K562 (cell line): ENCODE measurements at regions not wholly inside any gene's neighbourhood (a gene's known extent, or its start where the extent isn't known, plus 50 kb on each side); places are given as distances from the start of the nearest gene placed in this dataset.

Source experiments
- ATAC-seq: fragments of 200-7000 bp; cut with Tn5 transposase; 3 replicates; pipeline ENCODE4 v1.9.1; 2020; ENCODE audit warnings: moderate library complexity
- BruUV-seq: library from RNA; stranded (reverse); fragments of 400-500 nt; replicated peaks from 2 replicates; lab custom pipeline; 2021; lab: Mats Ljungman, UMichigan
- CTCF ChIA-PET: fragments of 300-600 bp; formaldehyde crosslinking; extraction: SDS; loops from one replicate; lab custom pipeline; 2021; ENCODE audit warnings: low intra/inter-chr PET ratio; lab: Yijun Ruan, JAX
- POLR2A ChIA-PET: fragments of 300-600, 350-650 bp; sonication (Branson Sonifier 250); formaldehyde crosslinking; extraction: SDS; loops from one replicate; lab custom pipeline; 2021; ENCODE audit warnings: antibody characterized with exemption, inconsistent platforms; lab: Yijun Ruan, JAX
- DNase-seq, 4 experiments: peaks; one replicate each; pipeline versions ENCODE4 v3.0.0 to v3.0.0-alpha.2; 2011 to 2018; ENCODE audit warnings: low spot score in 3 of 4, mixed read lengths in 3 of 4; ENCODE audit errors: extremely low read depth in 1 of 4
- FAIRE-seq: peaks from 2 replicates; lab custom pipeline; 2011; peaks lifted over from hg19 to GRCh38; lab: Jason Lieb, UNC
- H2AFZ ChIP-seq: 2 replicates; pipeline ENCODE4 v1.6.0; 2011; ENCODE audit warnings: low read depth, low read length, control low read depth, inconsistent platforms
- H3K27ac ChIP-seq: fragments of 200-600 bp; 3 replicates; pipeline ENCODE4 v1.8.0; 2011; ENCODE audit warnings: low read depth, mild to moderate bottlenecking, control low read depth, inconsistent platforms, low read length, moderate library complexity, mixed read lengths; ENCODE audit errors: extremely low read depth
- H3K27me3 ChIP-seq, 2 experiments: fragments of 300-600 bp in 1 of 2; 2 replicates in 1 of 2; 3 replicates in 1 of 2; pipeline versions ENCODE4 v1.6.0 to v1.8.0; 2011; ENCODE audit warnings: inconsistent platforms in 2 of 2, low read length in 2 of 2, mild to moderate bottlenecking in 1 of 2, mixed read lengths in 1 of 2, moderate library complexity in 1 of 2; ENCODE audit not compliant: control insufficient read depth in 2 of 2, insufficient read depth in 2 of 2
- H3K36me3 ChIP-seq: fragments of 300-600 bp; 3 replicates; pipeline ENCODE4 v1.8.0; 2011; ENCODE audit warnings: mild to moderate bottlenecking, low read length, inconsistent platforms; ENCODE audit not compliant: control insufficient read depth, insufficient read depth
- H3K4me1 ChIP-seq, 2 experiments: fragments of 200-600 bp in 1 of 2; replicated peaks in 1 of 2; 2 replicates in 1 of 2; 3 replicates in 1 of 2; pipeline versions ENCODE4 v1.5.1 to v1.8.0; 2011; ENCODE audit warnings: inconsistent platforms in 2 of 2, low read length in 2 of 2, mild to moderate bottlenecking in 1 of 2, mixed read lengths in 1 of 2, moderate library complexity in 1 of 2; ENCODE audit not compliant: control insufficient read depth in 2 of 2, insufficient read depth in 2 of 2
- H3K4me2 ChIP-seq: 2 replicates; pipeline ENCODE4 v1.6.1; 2011; ENCODE audit warnings: low read length, control low read depth, inconsistent platforms, mixed read lengths; ENCODE audit not compliant: insufficient read depth
- H3K4me3 ChIP-seq: fragments of 200-600 bp; sonication (generic), shearing (Covaris generic); 2 replicates; pipeline ENCODE4 v1.5.1; 2016; ENCODE audit warnings: control low read depth, inconsistent platforms
- H3K79me2 ChIP-seq: fragments of 200-600 bp; 3 replicates; pipeline ENCODE4 v1.8.0; 2011; ENCODE audit warnings: low read length, inconsistent platforms; ENCODE audit not compliant: control insufficient read depth, insufficient read depth
- H3K9ac ChIP-seq, 2 experiments: 2 replicates each; pipeline versions ENCODE4 v1.6.0 to v1.6.1; 2011; ENCODE audit warnings: low read depth in 2 of 2, low read length in 2 of 2, control low read depth in 1 of 2, inconsistent platforms in 1 of 2, mild to moderate bottlenecking in 1 of 2, mixed read lengths in 1 of 2; ENCODE audit not compliant: insufficient read depth in 1 of 2
- H3K9me1 ChIP-seq: one replicate; pipeline ENCODE4 v1.6.0; 2011; ENCODE audit warnings: inconsistent platforms, mild to moderate bottlenecking, low read length, moderate library complexity; ENCODE audit not compliant: control insufficient read depth, insufficient read depth
- H3K9me3 ChIP-seq: replicated peaks from 2 replicates; pipeline ENCODE4 v1.5.1; 2011; ENCODE audit warnings: low read depth, low read length, inconsistent platforms; ENCODE audit not compliant: control insufficient read depth, insufficient read depth
- H4K20me1 ChIP-seq: replicated peaks from 2 replicates; pipeline ENCODE4 v1.6.1; 2011; ENCODE audit warnings: low read length, inconsistent platforms, mixed read lengths; ENCODE audit not compliant: control insufficient read depth, insufficient read depth
- HDAC8 ChIP-seq: fragments of 450-650 bp; IDR thresholded peaks from 2 replicates; pipeline ENCODE4 v1.6.1; 2016; ENCODE audit warnings: mild to moderate bottlenecking, missing genetic modification characterization, moderate library complexity, missing compliant biosample characterization
- KLF16 ChIP-seq: IDR thresholded peaks from 2 replicates; pipeline ENCODE4 v1.6.1; 2016; ENCODE audit warnings: antibody characterized with exemption
- KLF6 ChIP-seq: fragments of 250-450 bp; sonication (Bioruptor Pico); IDR thresholded peaks from 2 replicates; pipeline ENCODE4 v1.4.0; 2020; ENCODE audit warnings: mild to moderate bottlenecking, moderate library complexity, borderline replicate concordance
- MCM5 ChIP-seq: fragments of 450-650 bp; IDR thresholded peaks from 2 replicates; pipeline ENCODE4 v1.6.1; 2016; ENCODE audit warnings: low read depth
- NFIC ChIP-seq: fragments of 450-650 bp; IDR thresholded peaks from 2 replicates; pipeline ENCODE4 v1.6.1; 2017; ENCODE audit warnings: mild to moderate bottlenecking, inconsistent platforms
- POLR2AphosphoS5 ChIP-seq: IDR thresholded peaks from 2 replicates; pipeline ENCODE4 v1.6.1; 2011; ENCODE audit warnings: mild to moderate bottlenecking, low read depth, low read length, moderate library complexity; ENCODE audit not compliant: control insufficient read depth, insufficient read depth
- POU5F1 ChIP-seq: fragments of 150-350 bp; IDR thresholded peaks from 2 replicates; pipeline ENCODE4 v1.6.1; 2014; ENCODE audit warnings: borderline replicate concordance, low read length, low read depth, mild to moderate bottlenecking; ENCODE audit not compliant: partially characterized antibody
- RNF2 ChIP-seq: sonication (generic); IDR thresholded peaks from 2 replicates; pipeline ENCODE4 v1.6.1; 2016
- SMAD1 ChIP-seq: fragments of 150-350 bp; IDR thresholded peaks from 2 replicates; pipeline ENCODE4 v1.6.1; 2014; ENCODE audit warnings: low read length, low read depth; ENCODE audit not compliant: partially characterized antibody
- TAF9B ChIP-seq: fragments of 450-650 bp; IDR thresholded peaks from 2 replicates; pipeline ENCODE4 v1.6.1; 2018; ENCODE audit warnings: mild to moderate bottlenecking; ENCODE audit not compliant: partially characterized antibody
- TRIM24 ChIP-seq, 2 experiments: fragments of 450-650 bp; IDR thresholded peaks; 2 replicates each; pipeline ENCODE4 v1.6.1; 2016
- XRCC5 ChIP-seq: fragments of 200-400 bp; formaldehyde crosslinking; IDR thresholded peaks from 2 replicates; pipeline ENCODE4 v1.6.1; 2017; ENCODE audit warnings: low read depth, mild to moderate bottlenecking, low read length
- ZBTB1 ChIP-seq: sonication (generic); formaldehyde crosslinking; IDR thresholded peaks from 2 replicates; pipeline ENCODE4 v1.8.1; 2023; ENCODE audit warnings: missing genetic modification reagents, low read depth, mild to moderate bottlenecking, borderline replicate concordance
- ZNF133 ChIP-seq: fragments of 250-450 bp; sonication (Bioruptor Pico); IDR thresholded peaks from 2 replicates; pipeline ENCODE4 v1.4.0; 2020; ENCODE audit warnings: mild to moderate bottlenecking
- ZNF445 ChIP-seq: fragments of 250-450 bp; sonication (Bioruptor Pico); IDR thresholded peaks from 2 replicates; pipeline ENCODE4 v1.4.0; 2020; ENCODE audit warnings: low read depth, mild to moderate bottlenecking, moderate library complexity
- ZNF644 ChIP-seq: fragments of 200-800 bp; sonication (Bioruptor generic); IDR thresholded peaks from 2 replicates; pipeline ENCODE4 v1.6.1; 2016; ENCODE audit warnings: low read depth, missing genetic modification characterization, missing compliant biosample characterization
- WGBS: fragments of 100-300 bp; shearing (Covaris generic); methylation state at CpG from one replicate; pipeline ENCODE4 v1.1.6; 2016; ENCODE audit warnings: low coverage, mixed read lengths; ENCODE audit not compliant: insufficient coverage; ENCODE audit errors: missing lambda C conversion rate; 5-methylcytosine and 5-hydroxymethylcytosine counted together
- in situ Hi-C: fragments of 300-500 bp; cut with MboI; formaldehyde crosslinking; loops from 4 replicates; pipeline ENCODE4 v1.15.0; 2018; ENCODE audit warnings: inconsistent platforms, mixed read lengths
- intact Hi-C: fragments of 100-400 bp; cut with micrococcal nuclease; formaldehyde crosslinking; loops from 2 replicates; pipeline ENCODE4 v1.14.2; 2022
- TF ChIP-seq, protein P1 (sequence below): IDR thresholded peaks from 2 replicates; pipeline ENCODE4 v1.6.1; 2012; ENCODE audit warnings: low read depth, low read length, improper control_type of control experiment, borderline replicate concordance

DNA sequence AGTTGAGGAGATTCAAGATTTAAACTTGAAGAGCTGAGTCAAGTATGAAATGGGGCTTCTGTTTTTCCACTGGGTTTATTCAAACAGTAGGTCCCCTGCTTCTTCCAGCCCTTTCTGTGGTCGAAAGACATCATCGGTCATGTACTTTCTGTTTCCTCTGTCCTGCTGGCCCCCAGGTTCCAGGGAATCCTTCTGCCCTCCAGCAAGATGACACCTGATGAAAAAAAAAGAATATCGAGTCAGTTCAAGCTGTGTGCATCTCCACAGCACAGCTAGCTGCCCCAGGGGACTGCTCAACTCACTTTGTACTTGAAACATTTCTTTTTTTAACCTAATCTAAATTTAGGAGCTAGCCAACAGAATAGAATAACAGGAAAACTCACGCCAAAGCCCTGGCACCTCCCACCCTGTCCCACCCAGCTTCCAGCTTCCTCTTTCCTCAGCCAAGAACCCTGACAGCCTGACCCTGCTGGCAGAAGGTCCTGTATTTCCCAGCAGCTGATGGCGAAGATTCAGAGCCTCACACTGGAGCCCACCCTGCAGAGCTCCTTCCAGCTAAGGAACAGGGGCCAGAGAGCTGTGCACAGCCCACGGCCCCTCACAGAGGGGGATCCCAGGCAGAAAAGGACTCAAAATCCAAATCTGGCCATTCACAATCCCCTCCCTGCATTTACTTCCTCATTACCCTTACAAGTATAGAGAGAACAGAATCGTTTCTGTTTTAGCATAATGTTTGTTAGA, 176.5 kb downstream of the PSMG1 start (continued):
- TF ChIP-seq ZBTB1 (CRISPR knock-in tag) (no peak), TRIM24 (IDR thresholded peaks at IDR 0.05) (no peak), XRCC5 (no peak), HDAC8 (tag) (no peak)

DNA sequence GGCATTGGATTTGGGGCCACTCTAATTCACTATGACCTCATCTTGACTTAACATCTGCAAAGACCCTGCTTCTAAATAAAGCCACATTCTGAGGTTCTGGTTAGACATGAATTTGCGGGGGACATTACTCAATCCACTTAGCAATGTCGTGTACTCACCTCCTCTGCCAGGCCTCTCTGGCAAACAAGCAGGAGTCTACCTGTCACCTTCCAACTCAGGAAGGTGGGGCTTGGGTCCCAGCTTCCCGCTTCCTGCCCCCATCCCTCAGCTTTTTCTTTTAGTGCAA, 177.8 kb downstream of the PSMG1 start:
- Histone ChIP-seq H3K27me3 (peaks cover 37 to 66% of the 10 kb centered on the region in 2 experiments), H3K4me2 (no peak overlapping the region), H3K9ac (no peak overlapping the region), H3K9me1 (no peaks in the 10 kb centered on the region), H4K20me1 (no peaks in the 10 kb centered on the region; the same call in none of the 2 replicates), H2AFZ (no peak overlapping the region), H3K9me3 (no peaks in the 10 kb centered on the region), H3K4me3 (no peak overlapping the region), H3K4me1 (peaks cover 0 to 13% of the 10 kb centered on the region in 2 experiments; a peak in 3 of 5 replicates), H3K27ac (no peak overlapping the region), H3K36me3 (no peaks in the 10 kb centered on the region; the same call in 2 of the 3 replicates), H3K79me2 (no peaks in the 10 kb centered on the region)
- DNase-seq (no peak), FAIRE-seq (no peak), ATAC-seq (no peak)
- ChIA-PET POLR2A (interaction anchor here (0.6 to 1.1 kb wide), 2 partner anchors 132 to 198 kb away, joined by 3 read pairs; no protein-coding TSS in a partner anchor), CTCF (no interaction called here)
- WGBS, result 14% methylated on average over 3 of the region's 3 CpGs
- BruUV-seq, result no TSS peak
- intact Hi-C loops (no loop called here), in situ Hi-C loops (no loop called here)
- no peak for TF ChIP-seq NFIC
- TF ChIP-seq RNF2, result no peak
- TF ChIP-seq ZNF445 (CRISPR knock-in tag), result no peak
- TF ChIP-seq KLF16, result no peak
- TF ChIP-seq MCM5, result no peak
- no peak for TF ChIP-seq POLR2AphosphoS5
- TF ChIP-seq ZNF644 (tag), result no peak
- TF ChIP-seq, protein P1, sequence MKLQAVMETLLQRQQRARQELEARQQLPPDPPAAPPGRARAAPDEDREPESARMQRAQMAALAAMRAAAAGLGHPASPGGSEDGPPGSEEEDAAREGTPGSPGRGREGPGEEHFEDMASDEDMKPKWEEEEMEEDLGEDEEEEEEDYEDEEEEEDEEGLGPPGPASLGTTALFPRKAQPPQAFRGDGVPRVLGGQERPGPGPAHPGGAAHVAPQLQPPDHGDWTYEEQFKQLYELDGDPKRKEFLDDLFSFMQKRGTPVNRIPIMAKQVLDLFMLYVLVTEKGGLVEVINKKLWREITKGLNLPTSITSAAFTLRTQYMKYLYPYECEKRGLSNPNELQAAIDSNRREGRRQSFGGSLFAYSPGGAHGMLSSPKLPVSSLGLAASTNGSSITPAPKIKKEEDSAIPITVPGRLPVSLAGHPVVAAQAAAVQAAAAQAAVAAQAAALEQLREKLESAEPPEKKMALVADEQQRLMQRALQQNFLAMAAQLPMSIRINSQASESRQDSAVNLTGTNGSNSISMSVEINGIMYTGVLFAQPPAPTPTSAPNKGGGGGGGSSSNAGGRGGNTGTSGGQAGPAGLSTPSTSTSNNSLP, result no peak
- TF ChIP-seq ZNF133 (CRISPR knock-in tag), result no peak
- no peak for TF ChIP-seq POU5F1
- no peak for TF ChIP-seq TAF9B
- TF ChIP-seq KLF6, result no peak
- TF ChIP-seq SMAD1, result no peak
